NCI-H345 treated with DMSO at 0.1 percent for 48 hours (cell line): ENCODE measurements at regions not wholly inside any gene's neighbourhood (a gene's known extent, or its start where the extent isn't known, plus 50 kb on each side); places are given as distances from the start of the nearest gene placed in this dataset.
"Not testable (repeated sequence)": the region's sequence is repeated elsewhere in the genome, so short reads cannot be mapped to it uniquely, and the experiment has no call there.

Experiments used
- DNase-seq: peaks from one replicate; lab custom pipeline; 2025; ENCODE audit not compliant: unreplicated experiment; lab: John Stamatoyannopoulos, UW

GRCh38 chr7:83832009-83832408, 183.1 kb upstream of the SEMA3E start:
- DNase-seq = no peak

GRCh38 chr7:83827036-83827435, 178.1 kb upstream of the SEMA3E start:
- no peak for DNase-seq

GRCh38 chr7:83824214-83824613, 175.3 kb upstream of the SEMA3E start:
- no peak for DNase-seq

GRCh38 chr7:83821866-83822265, 172.9 kb upstream of the SEMA3E start:
- no peak for DNase-seq

GRCh38 chr7:83820641-83821040, 171.7 kb upstream of the SEMA3E start:
- DNase-seq = no peak

GRCh38 chr7:83819911-83820310, 171.0 kb upstream of the SEMA3E start:
- no peak for DNase-seq

GRCh38 chr7:83814480-83814879, 165.5 kb upstream of the SEMA3E start:
- DNase-seq = no peak

GRCh38 chr7:83812563-83812962, 163.6 kb upstream of the SEMA3E start:
- not testable (repeated sequence) for DNase-seq

GRCh38 chr7:83808982-83809381, 160.0 kb upstream of the SEMA3E start:
- no peak for DNase-seq

GRCh38 chr7:83807774-83808173, 158.8 kb upstream of the SEMA3E start:
- DNase-seq = no peak

- no peak for DNase-seq
These were observed 157.6 kb upstream of the SEMA3E start for GRCh38 chr7:83806538-83806937.

GRCh38 chr7:83799333-83799732, 150.4 kb upstream of the SEMA3E start:
- DNase-seq = no peak

GRCh38 chr7:83798489-83798888, 149.6 kb upstream of the SEMA3E start:
- DNase-seq = no peak

- no peak for DNase-seq
These were observed 147.8 kb upstream of the SEMA3E start for GRCh38 chr7:83796760-83797159.

GRCh38 chr7:83794829-83795228, 145.9 kb upstream of the SEMA3E start:
- DNase-seq = no peak

- DNase-seq = no peak
These were observed 144.6 kb upstream of the SEMA3E start for GRCh38 chr7:83793558-83793957.

GRCh38 chr7:83791737-83792136, 142.8 kb upstream of the SEMA3E start:
- DNase-seq = no peak

- no peak for DNase-seq
These were observed 137.9 kb upstream of the SEMA3E start for GRCh38 chr7:83786858-83787257.

GRCh38 chr7:83782628-83783027, 133.7 kb upstream of the SEMA3E start:
- no peak for DNase-seq

GRCh38 chr7:83778073-83778443, 129.1 kb upstream of the SEMA3E start:
- DNase-seq = no peak

GRCh38 chr7:83777406-83778072, 128.6 kb upstream of the SEMA3E start:
- DNase-seq = no peak

GRCh38 chr7:83769407-83769806, 120.5 kb upstream of the SEMA3E start:
- DNase-seq = no peak

GRCh38 chr7:83751217-83751616, 102.3 kb upstream of the SEMA3E start:
- no peak for DNase-seq
